SK-N-SH (cell line): ENCODE measurements at regions not wholly inside any gene's neighbourhood (a gene's known extent, or its start where the extent isn't known, plus 50 kb on each side); places are given as distances from the start of the nearest gene placed in this dataset.

ENCODE experiments used
- CTCF ChIA-PET: fragments of 300-600, 350-600 bp; formaldehyde crosslinking; extraction: SDS; loops from one replicate; lab custom pipeline; 2021; lab: Yijun Ruan, JAX
- POLR2A ChIA-PET: fragments of 350-600 bp; sonication (Branson Sonifier 250); formaldehyde crosslinking; extraction: SDS; loops from one replicate; lab custom pipeline; 2020; ENCODE audit warnings: antibody characterized with exemption, inconsistent platforms; lab: Yijun Ruan, JAX
- DNase-seq: peaks from one replicate; pipeline ENCODE4 v3.0.0; 2012
- H2AFZ ChIP-seq: fragments of 200-600 bp; sonication (generic); 2 replicates; pipeline ENCODE4 v1.8.1; 2016; ENCODE audit warnings: antibody characterized with exemption, mild to moderate bottlenecking, low read depth
- H3F3A ChIP-seq: fragments of 200-600 bp; sonication (generic); replicated peaks from 2 replicates; pipeline ENCODE3; 2016; ENCODE audit warnings: antibody characterized with exemption, mild to moderate bottlenecking; ENCODE audit not compliant: insufficient read depth
- H3K27ac ChIP-seq, 2 experiments: fragments of 200-500 bp in 1 of 2; fragments of 200-600 bp in 1 of 2; sonication (Bioruptor generic) in 1 of 2; sonication (generic), shearing (Covaris generic) in 1 of 2; 2 replicates each; pipeline versions ENCODE4 v1.5.1 to v1.6.1; 2014 to 2016; ENCODE audit warnings: low read depth in 2 of 2, inconsistent platforms in 1 of 2, low read length in 1 of 2, mild to moderate bottlenecking in 1 of 2, mixed read lengths in 1 of 2
- H3K27me3 ChIP-seq: fragments of 200-600 bp; sonication (generic), shearing (Covaris generic); 2 replicates; pipeline ENCODE4 v1.6.1; 2016; ENCODE audit warnings: mixed run types; ENCODE audit not compliant: insufficient read depth
- H3K36me3 ChIP-seq, 2 experiments: fragments of 200-500 bp in 1 of 2; fragments of 200-600 bp in 1 of 2; sonication (Bioruptor generic) in 1 of 2; sonication (generic) in 1 of 2; replicated peaks in 1 of 2; 2 replicates each; pipeline versions ENCODE3 to v1.5.1; 2014 to 2016; ENCODE audit warnings: low read length in 1 of 2, mild to moderate bottlenecking in 1 of 2; ENCODE audit not compliant: insufficient read depth in 2 of 2, control insufficient read depth in 1 of 2
- H3K4me1 ChIP-seq, 2 experiments: fragments of 200-500 bp in 1 of 2; fragments of 200-600 bp in 1 of 2; sonication (Bioruptor generic) in 1 of 2; sonication (generic), shearing (Covaris generic) in 1 of 2; 2 replicates each; pipeline versions ENCODE4 v1.5.1 to v1.6.1; 2014 to 2016; ENCODE audit warnings: low read depth in 1 of 2, low read length in 1 of 2, mixed run types in 1 of 2; ENCODE audit not compliant: insufficient read depth in 2 of 2, control insufficient read depth in 1 of 2
- H3K4me2 ChIP-seq: fragments of 200-600 bp; sonication (generic), shearing (Covaris generic); 2 replicates; pipeline ENCODE4 v1.6.1; 2017; ENCODE audit warnings: mixed run types
- H3K4me3 ChIP-seq, 2 experiments: fragments of 200-500 bp in 1 of 2; fragments of 200-600 bp in 1 of 2; sonication (Bioruptor generic) in 1 of 2; sonication (generic), shearing (Covaris generic) in 1 of 2; 2 replicates each; pipeline versions ENCODE4 v1.5.1 to v1.8.1; 2014 to 2016; ENCODE audit warnings: low read depth in 2 of 2, inconsistent platforms in 1 of 2, low read length in 1 of 2, mild to moderate bottlenecking in 1 of 2, mixed read lengths in 1 of 2, moderate library complexity in 1 of 2
- H3K79me2 ChIP-seq: fragments of 200-600 bp; sonication (generic); 2 replicates; pipeline ENCODE4 v1.8.1; 2017; ENCODE audit warnings: mild to moderate bottlenecking; ENCODE audit not compliant: insufficient read depth
- H3K9ac ChIP-seq: fragments of 200-600 bp; sonication (generic); 2 replicates; pipeline ENCODE4 v1.6.1; 2017; ENCODE audit warnings: mixed run types
- H3K9me2 ChIP-seq: fragments of 200-600 bp; sonication (generic); 2 replicates; pipeline ENCODE4 v1.6.1; 2017; ENCODE audit warnings: mixed run types
- H3K9me3 ChIP-seq: fragments of 200-600 bp; sonication (generic); 2 replicates; pipeline ENCODE4 v1.6.1; 2017; ENCODE audit warnings: mixed run types, mild to moderate bottlenecking, moderate library complexity
- H4K20me1 ChIP-seq: fragments of 200-600 bp; sonication (generic); 2 replicates; pipeline ENCODE4 v1.6.1; 2017; ENCODE audit warnings: mild to moderate bottlenecking, mixed run types; ENCODE audit not compliant: insufficient read depth
- ELF1 ChIP-seq: IDR thresholded peaks from 2 replicates; pipeline ENCODE4 v1.4.0; 2012
- EP300 ChIP-seq, 2 experiments: IDR thresholded peaks; 2 replicates each; pipeline versions ENCODE4 v1.4.0 to v1.6.1; 2012; ENCODE audit warnings: borderline replicate concordance in 1 of 2, low read depth in 1 of 2, low read length in 1 of 2
- FOXM1 ChIP-seq: IDR thresholded peaks from 2 replicates; pipeline ENCODE4 v1.4.0; 2012; ENCODE audit warnings: low read depth, mild to moderate bottlenecking
- JUND ChIP-seq: IDR thresholded peaks from 2 replicates; pipeline ENCODE4 v1.4.0; 2012
- MEF2A ChIP-seq: IDR thresholded peaks from 2 replicates; pipeline ENCODE4 v1.4.0; 2012; ENCODE audit warnings: low read depth, borderline replicate concordance
- NFIC ChIP-seq: IDR thresholded peaks from 2 replicates; pipeline ENCODE4 v1.4.0; 2012; ENCODE audit warnings: borderline replicate concordance
- RCOR1 ChIP-seq: fragments of 150-350 bp; IDR thresholded peaks from 2 replicates; pipeline ENCODE4 v1.6.1; 2017; ENCODE audit warnings: antibody characterized with exemption, low read length
- RFX5 ChIP-seq: IDR thresholded peaks from 2 replicates; pipeline ENCODE4 v1.6.1; 2012; ENCODE audit warnings: mild to moderate bottlenecking, improper control_type of control experiment, low read length
- RXRA ChIP-seq: IDR thresholded peaks from 2 replicates; pipeline ENCODE4 v1.4.0; 2012; ENCODE audit warnings: low read depth, mild to moderate bottlenecking, borderline replicate concordance
- TCF12 ChIP-seq: IDR thresholded peaks from 2 replicates; pipeline ENCODE4 v1.4.0; 2012
- TEAD4 ChIP-seq: IDR thresholded peaks from 2 replicates; pipeline ENCODE4 v1.4.0; 2012; ENCODE audit warnings: mild to moderate bottlenecking, borderline replicate concordance; ENCODE audit not compliant: insufficient read depth
- YY1 ChIP-seq: IDR thresholded peaks from 2 replicates; pipeline ENCODE4 v1.4.0; 2012; ENCODE audit warnings: low read depth, mild to moderate bottlenecking
- WGBS: methylation state at CpG from one replicate; pipeline ENCODE4 v1.1.6; 2017; ENCODE audit warnings: low lambda C conversion rate; 5-methylcytosine and 5-hydroxymethylcytosine counted together
- TF ChIP-seq, protein P1 (sequence below): IDR thresholded peaks from 2 replicates; pipeline ENCODE4 v1.4.0; 2012; ENCODE audit warnings: low read depth, borderline replicate concordance
- TF ChIP-seq, protein P2 (sequence below): IDR thresholded peaks from 2 replicates; pipeline ENCODE4; 2012
- TF ChIP-seq, protein P3 (sequence below): IDR thresholded peaks from 2 replicates; pipeline ENCODE4 v1.6.1; 2012; ENCODE audit warnings: mild to moderate bottlenecking, low read depth, low read length, moderate library complexity

DNA sequence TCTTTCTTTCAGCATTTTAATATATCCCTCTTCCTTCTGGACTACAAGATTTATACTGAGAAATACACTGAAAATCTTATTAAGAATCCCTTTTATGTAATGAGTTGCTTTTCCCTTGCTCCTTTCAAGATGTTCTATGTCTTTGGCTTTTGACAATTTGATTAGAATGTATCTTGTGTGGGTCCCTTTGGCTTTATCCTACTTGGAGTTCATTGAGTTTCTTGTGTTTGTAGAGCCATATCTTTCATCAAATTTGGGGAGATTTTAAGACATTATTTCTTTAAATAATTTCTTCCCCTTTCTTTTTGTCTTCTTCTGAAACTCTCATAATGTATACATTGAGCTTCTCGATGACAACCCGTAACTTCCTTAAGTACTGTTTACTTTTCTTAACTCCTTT, 739.9 kb upstream of the AMOT start (continued):
- TF ChIP-seq EP300 (IDR thresholded peaks at IDR 0.05; ENCODE audit: borderline replicate concordance in 1 of 2, low read depth in 1 of 2, low read length in 1 of 2), result no peak
- TF ChIP-seq JUND, result no peak
- no peak for TF ChIP-seq RCOR1
- no peak for TF ChIP-seq YY1
- no peak for TF ChIP-seq MEF2A
- no peak for TF ChIP-seq FOXM1
- TF ChIP-seq ELF1, result no peak
- TF ChIP-seq, all 33 proteins: peak for 0

DNA sequence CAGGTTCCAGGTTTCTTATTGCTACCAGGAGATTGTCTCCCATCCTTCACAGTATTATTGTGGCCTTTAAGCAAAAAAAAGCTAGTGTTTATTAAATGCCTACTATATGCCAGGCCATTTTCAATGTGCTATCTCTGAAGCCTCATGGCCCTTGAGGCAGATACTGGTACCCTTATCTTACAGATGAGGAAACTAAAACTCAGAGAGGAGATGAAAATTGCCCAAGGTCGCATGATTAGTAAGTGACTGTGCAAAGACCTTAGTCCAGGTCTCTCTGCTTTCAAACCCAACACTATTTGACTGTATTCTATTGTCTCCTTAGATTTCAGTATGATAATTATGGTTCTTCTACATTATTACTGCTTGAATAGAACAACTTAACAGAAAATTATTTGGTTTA, 717.9 kb upstream of the AMOT start:
- no peaks in the 10 kb centered on the region for H3K36me3 ChIP-seq
- no peak overlapping the region for H3K27ac ChIP-seq
- H3K9me3 ChIP-seq, result no peaks in the 10 kb centered on the region
- no peak overlapping the region for H3K4me2 ChIP-seq
- H3K9me2 ChIP-seq, result no peaks in the 10 kb centered on the region
- H3K27me3 ChIP-seq, result peaks cover 13% of the 10 kb centered on the region; the same call in 1 of the 2 replicates
- TF ChIP-seq RFX5, result no peak
- TF ChIP-seq, protein P1, sequence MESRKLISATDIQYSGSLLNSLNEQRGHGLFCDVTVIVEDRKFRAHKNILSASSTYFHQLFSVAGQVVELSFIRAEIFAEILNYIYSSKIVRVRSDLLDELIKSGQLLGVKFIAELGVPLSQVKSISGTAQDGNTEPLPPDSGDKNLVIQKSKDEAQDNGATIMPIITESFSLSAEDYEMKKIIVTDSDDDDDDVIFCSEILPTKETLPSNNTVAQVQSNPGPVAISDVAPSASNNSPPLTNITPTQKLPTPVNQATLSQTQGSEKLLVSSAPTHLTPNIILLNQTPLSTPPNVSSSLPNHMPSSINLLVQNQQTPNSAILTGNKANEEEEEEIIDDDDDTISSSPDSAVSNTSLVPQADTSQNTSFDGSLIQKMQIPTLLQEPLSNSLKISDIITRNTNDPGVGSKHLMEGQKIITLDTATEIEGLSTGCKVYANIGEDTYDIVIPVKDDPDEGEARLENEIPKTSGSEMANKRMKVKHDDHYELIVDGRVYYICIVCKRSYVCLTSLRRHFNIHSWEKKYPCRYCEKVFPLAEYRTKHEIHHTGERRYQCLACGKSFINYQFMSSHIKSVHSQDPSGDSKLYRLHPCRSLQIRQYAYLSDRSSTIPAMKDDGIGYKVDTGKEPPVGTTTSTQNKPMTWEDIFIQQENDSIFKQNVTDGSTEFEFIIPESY, result no peak
- TF ChIP-seq ELF1, result no peak
- no peak for TF ChIP-seq TEAD4
- TF ChIP-seq, protein P2, sequence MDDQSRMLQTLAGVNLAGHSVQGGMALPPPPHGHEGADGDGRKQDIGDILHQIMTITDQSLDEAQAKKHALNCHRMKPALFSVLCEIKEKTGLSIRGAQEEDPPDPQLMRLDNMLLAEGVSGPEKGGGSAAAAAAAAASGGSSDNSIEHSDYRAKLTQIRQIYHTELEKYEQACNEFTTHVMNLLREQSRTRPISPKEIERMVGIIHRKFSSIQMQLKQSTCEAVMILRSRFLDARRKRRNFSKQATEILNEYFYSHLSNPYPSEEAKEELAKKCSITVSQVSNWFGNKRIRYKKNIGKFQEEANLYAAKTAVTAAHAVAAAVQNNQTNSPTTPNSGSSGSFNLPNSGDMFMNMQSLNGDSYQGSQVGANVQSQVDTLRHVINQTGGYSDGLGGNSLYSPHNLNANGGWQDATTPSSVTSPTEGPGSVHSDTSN, result no peak
- H3K4me3 ChIP-seq, result no peak overlapping the region
- POLR2A ChIA-PET, result no interaction called here
- no peaks in the 10 kb centered on the region; a peak in 1 of 4 replicates for H3K4me1 ChIP-seq
- H4K20me1 ChIP-seq, result no peaks in the 10 kb centered on the region
- no peak for DNase-seq
- H3K9ac ChIP-seq, result no peak overlapping the region
- CTCF ChIA-PET, result no interaction called here
- no peak overlapping the region for H2AFZ ChIP-seq
- 40% methylated on average over 1 of the region's 1 CpG for WGBS
- no peaks in the 10 kb centered on the region for H3F3A ChIP-seq
- H3K79me2 ChIP-seq, result no peaks in the 10 kb centered on the region

DNA sequence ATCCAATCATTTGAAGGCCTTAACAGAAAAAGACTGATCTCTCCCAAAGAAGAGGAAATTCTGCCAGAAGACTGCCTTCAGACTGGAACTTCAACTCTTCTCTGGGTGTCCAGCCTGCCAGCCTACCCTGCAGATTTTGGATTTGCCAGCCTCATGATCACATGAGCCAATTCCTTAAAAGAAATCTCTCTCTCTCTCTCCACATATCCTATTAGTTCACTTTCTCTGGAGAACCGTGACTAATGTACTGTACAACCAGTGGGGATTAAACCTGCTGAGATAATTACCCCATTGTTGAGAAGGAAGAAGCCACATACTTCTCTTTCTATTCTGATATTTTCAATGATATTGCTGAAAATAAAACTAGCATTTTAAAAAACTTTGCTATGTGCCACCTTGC, 711.3 kb upstream of the AMOT start:
- Histone ChIP-seq H4K20me1 (no peaks in the 10 kb centered on the region), H3K4me1 (no peaks in the 10 kb centered on the region; a peak in 1 of 4 replicates), H3K27me3 (peaks cover 13% of the 10 kb centered on the region; the same call in 1 of the 2 replicates), H3K79me2 (no peaks in the 10 kb centered on the region), H3K27ac (no peak overlapping the region), H3K9ac (no peak overlapping the region), H3K4me3 (no peak overlapping the region), H3K4me2 (no peak overlapping the region), H3K9me2 (no peaks in the 10 kb centered on the region), H3K36me3 (no peaks in the 10 kb centered on the region), H3K9me3 (no peaks in the 10 kb centered on the region), H3F3A (no peaks in the 10 kb centered on the region), H2AFZ (no peak overlapping the region)
- WGBS, result 19% methylated on average over 1 of the region's 1 CpG
- ChIA-PET CTCF (no interaction called here), POLR2A (no interaction called here)
- TF ChIP-seq RXRA (no peak), TCF12 (no peak), FOXM1 (no peak), NFIC (no peak)
- TF ChIP-seq, protein P3, sequence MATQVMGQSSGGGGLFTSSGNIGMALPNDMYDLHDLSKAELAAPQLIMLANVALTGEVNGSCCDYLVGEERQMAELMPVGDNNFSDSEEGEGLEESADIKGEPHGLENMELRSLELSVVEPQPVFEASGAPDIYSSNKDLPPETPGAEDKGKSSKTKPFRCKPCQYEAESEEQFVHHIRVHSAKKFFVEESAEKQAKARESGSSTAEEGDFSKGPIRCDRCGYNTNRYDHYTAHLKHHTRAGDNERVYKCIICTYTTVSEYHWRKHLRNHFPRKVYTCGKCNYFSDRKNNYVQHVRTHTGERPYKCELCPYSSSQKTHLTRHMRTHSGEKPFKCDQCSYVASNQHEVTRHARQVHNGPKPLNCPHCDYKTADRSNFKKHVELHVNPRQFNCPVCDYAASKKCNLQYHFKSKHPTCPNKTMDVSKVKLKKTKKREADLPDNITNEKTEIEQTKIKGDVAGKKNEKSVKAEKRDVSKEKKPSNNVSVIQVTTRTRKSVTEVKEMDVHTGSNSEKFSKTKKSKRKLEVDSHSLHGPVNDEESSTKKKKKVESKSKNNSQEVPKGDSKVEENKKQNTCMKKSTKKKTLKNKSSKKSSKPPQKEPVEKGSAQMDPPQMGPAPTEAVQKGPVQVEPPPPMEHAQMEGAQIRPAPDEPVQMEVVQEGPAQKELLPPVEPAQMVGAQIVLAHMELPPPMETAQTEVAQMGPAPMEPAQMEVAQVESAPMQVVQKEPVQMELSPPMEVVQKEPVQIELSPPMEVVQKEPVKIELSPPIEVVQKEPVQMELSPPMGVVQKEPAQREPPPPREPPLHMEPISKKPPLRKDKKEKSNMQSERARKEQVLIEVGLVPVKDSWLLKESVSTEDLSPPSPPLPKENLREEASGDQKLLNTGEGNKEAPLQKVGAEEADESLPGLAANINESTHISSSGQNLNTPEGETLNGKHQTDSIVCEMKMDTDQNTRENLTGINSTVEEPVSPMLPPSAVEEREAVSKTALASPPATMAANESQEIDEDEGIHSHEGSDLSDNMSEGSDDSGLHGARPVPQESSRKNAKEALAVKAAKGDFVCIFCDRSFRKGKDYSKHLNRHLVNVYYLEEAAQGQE, result no peak
- DNase-seq, result no peak
